Skeletal muscle satellite cell (primary cell): ENCODE measurements at regions not wholly inside any gene's neighbourhood (a gene's known extent, or its start where the extent isn't known, plus 50 kb on each side); places are given as distances from the start of the nearest gene placed in this dataset.

Experiments used
- H3K27me3 ChIP-seq: 2 replicates; pipeline ENCODE4 v1.7.0; 2013; ENCODE audit warnings: low read length; ENCODE audit not compliant: control insufficient read depth, insufficient read depth
- H3K36me3 ChIP-seq: 2 replicates; pipeline ENCODE4 v1.7.0; 2013; ENCODE audit warnings: mild to moderate bottlenecking, control low read depth, low read length; ENCODE audit not compliant: insufficient read depth
- H3K4me1 ChIP-seq: 2 replicates; pipeline ENCODE4 v1.7.0; 2013; ENCODE audit warnings: low read length; ENCODE audit not compliant: control insufficient read depth, insufficient read depth
- H3K4me2 ChIP-seq: 2 replicates; pipeline ENCODE4 v1.7.0; 2013; ENCODE audit warnings: mild to moderate bottlenecking, low read length
- H3K4me3 ChIP-seq: 2 replicates; pipeline ENCODE4 v1.7.0; 2013; ENCODE audit warnings: low read length
- H3K9ac ChIP-seq: 2 replicates; pipeline ENCODE4 v1.7.0; 2013; ENCODE audit warnings: mild to moderate bottlenecking, low read depth, low read length, moderate library complexity
- H3K9me3 ChIP-seq: replicated peaks from 2 replicates; pipeline ENCODE4 v1.7.0; 2013; ENCODE audit warnings: mild to moderate bottlenecking, control low read depth, low read length

DNA sequence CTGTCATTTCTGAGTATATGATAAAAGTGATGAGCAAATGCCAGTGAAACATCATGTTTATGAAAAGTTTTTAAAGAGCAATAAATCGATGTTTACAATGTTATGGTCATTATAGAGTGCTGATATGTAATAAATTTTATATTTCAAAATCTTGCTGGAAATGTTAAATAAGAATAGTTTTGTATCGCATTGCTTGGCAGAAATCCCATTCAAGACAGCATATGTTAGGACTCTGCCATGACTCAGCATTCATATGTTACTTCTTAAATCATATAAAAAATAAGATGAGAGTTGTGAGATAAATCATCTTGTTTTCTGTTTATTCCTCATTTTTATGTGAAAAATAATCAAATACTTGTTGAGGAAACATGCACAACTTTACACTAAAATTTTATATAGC is 949.9 kb upstream of the NRXN1 start:
- Histone ChIP-seq H3K9ac (no peak overlapping the region), H3K27me3 (no peaks in the 10 kb centered on the region), H3K36me3 (no peaks in the 10 kb centered on the region), H3K9me3 (no peaks in the 10 kb centered on the region), H3K4me2 (no peak overlapping the region), H3K4me1 (no peaks in the 10 kb centered on the region), H3K4me3 (no peak overlapping the region)

- no peaks in the 10 kb centered on the region for H3K36me3 ChIP-seq
- no peaks in the 10 kb centered on the region for H3K4me1 ChIP-seq
- H3K9ac ChIP-seq: no peak overlapping the region
- no peaks in the 10 kb centered on the region for H3K27me3 ChIP-seq
- H3K4me2 ChIP-seq: no peak overlapping the region
- no peak overlapping the region for H3K4me3 ChIP-seq
- peaks cover 3% of the 10 kb centered on the region for H3K9me3 ChIP-seq
Measured at GRCh38 chr2:51976623-51977022, 944.7 kb upstream of the NRXN1 start.

- H3K9me3 ChIP-seq: peaks cover 3% of the 10 kb centered on the region
- no peak overlapping the region for H3K4me2 ChIP-seq
- no peak overlapping the region for H3K4me3 ChIP-seq
- no peak overlapping the region for H3K9ac ChIP-seq
- no peaks in the 10 kb centered on the region for H3K4me1 ChIP-seq
- no peaks in the 10 kb centered on the region for H3K27me3 ChIP-seq
- no peaks in the 10 kb centered on the region for H3K36me3 ChIP-seq
Measured at GRCh38 chr2:51971136-51971535, 939.2 kb upstream of the NRXN1 start.

DNA sequence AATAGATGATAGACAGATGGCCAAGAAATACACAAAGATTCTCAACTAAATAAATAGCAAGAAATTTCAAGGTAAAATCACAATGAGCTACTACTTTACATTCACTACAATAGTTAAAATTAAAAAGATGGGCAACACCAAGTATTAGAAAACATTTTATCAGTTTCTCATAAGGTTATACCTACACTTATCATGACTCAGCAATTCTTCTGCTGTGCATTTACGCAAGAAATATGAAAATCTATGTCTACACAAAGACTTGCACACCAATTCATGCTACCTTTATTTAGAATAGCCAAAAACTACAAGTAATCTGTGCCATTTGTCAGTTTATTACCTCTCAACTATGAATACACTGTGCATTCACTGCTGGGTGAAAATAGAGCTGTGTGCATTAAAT is 937.4 kb upstream of the NRXN1 start:
- Histone ChIP-seq H3K9me3 (peaks cover 3% of the 10 kb centered on the region), H3K4me2 (no peak overlapping the region), H3K4me1 (no peaks in the 10 kb centered on the region), H3K27me3 (no peaks in the 10 kb centered on the region), H3K4me3 (no peak overlapping the region), H3K9ac (no peak overlapping the region), H3K36me3 (no peaks in the 10 kb centered on the region)

- no peak overlapping the region for H3K9ac ChIP-seq
- H3K9me3 ChIP-seq: no peaks in the 10 kb centered on the region
- no peak overlapping the region for H3K4me2 ChIP-seq
- H3K27me3 ChIP-seq: no peaks in the 10 kb centered on the region
- no peaks in the 10 kb centered on the region for H3K36me3 ChIP-seq
- H3K4me1 ChIP-seq: peaks cover 11% of the 10 kb centered on the region
- H3K4me3 ChIP-seq: no peak overlapping the region
Measured at GRCh38 chr2:51960841-51961335, 929.0 kb upstream of the NRXN1 start.

GRCh38 chr2:51960281-51960680 is 928.3 kb upstream of the NRXN1 start:
- no peak overlapping the region for H3K4me2 ChIP-seq
- no peaks in the 10 kb centered on the region for H3K27me3 ChIP-seq
- H3K9me3 ChIP-seq: no peaks in the 10 kb centered on the region
- no peak overlapping the region for H3K4me3 ChIP-seq
- no peaks in the 10 kb centered on the region for H3K36me3 ChIP-seq
- peaks cover 11% of the 10 kb centered on the region for H3K4me1 ChIP-seq
- H3K9ac ChIP-seq: no peak overlapping the region

DNA sequence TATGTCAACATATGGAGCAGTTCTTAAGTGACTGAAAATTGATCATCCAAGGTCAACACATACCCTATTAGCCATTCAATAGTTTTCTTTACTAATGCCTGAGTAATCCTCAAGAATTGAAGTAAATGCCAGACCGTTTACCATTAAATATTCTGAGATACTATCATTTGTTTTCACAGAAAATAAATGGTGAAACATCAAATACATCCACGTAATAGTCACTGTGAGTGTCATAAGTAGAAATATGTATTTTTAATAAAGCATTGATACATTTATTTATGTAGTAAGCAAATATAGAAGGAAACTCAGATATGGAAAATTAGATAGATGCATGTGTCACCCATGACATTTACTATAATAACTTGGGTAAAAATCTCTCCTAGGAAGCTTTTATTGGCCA is 927.8 kb upstream of the NRXN1 start:
- no peak overlapping the region for H3K4me3 ChIP-seq
- H3K4me2 ChIP-seq: no peak overlapping the region
- H3K9ac ChIP-seq: no peak overlapping the region
- H3K27me3 ChIP-seq: no peaks in the 10 kb centered on the region
- no peaks in the 10 kb centered on the region for H3K9me3 ChIP-seq
- no peaks in the 10 kb centered on the region for H3K36me3 ChIP-seq
- H3K4me1 ChIP-seq: peaks cover 11% of the 10 kb centered on the region

- Histone ChIP-seq H3K9me3 (peaks cover 4% of the 10 kb centered on the region), H3K9ac (no peak overlapping the region), H3K4me3 (no peak overlapping the region)
Measured at GRCh38 chr2:51953931-51954330, 922.0 kb upstream of the NRXN1 start.

DNA sequence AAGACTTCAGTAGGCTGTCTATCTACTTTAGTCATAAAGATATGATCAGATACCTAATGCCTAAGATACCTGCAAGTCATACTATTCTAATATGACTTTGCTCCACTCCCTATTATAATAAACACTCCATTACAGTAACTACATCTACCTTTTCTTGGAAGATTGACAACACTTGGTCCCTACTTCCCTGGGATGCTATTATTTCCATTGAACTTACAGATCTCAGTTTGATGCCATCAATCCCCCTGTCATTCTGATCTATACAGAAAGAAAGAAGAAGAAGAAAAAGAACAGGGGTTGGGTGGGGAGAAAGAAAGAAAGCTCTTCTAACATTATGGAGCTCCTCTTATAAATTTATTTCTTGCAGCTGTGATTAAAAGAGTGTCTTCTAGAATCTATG is 889.1 kb upstream of the NRXN1 start:
- Histone ChIP-seq H3K4me3 (no peak overlapping the region), H3K4me2 (no peak overlapping the region), H3K4me1 (peaks cover 15% of the 10 kb centered on the region), H3K9me3 (no peaks in the 10 kb centered on the region), H3K27me3 (no peaks in the 10 kb centered on the region), H3K36me3 (no peaks in the 10 kb centered on the region), H3K9ac (no peak overlapping the region)

More at GRCh38 chr2:51953931-51954330, 922.0 kb upstream of the NRXN1 start:
- Histone ChIP-seq H3K4me1 (no peaks in the 10 kb centered on the region), H3K4me2 (no peak overlapping the region), H3K36me3 (no peaks in the 10 kb centered on the region), H3K27me3 (no peaks in the 10 kb centered on the region)

GRCh38 chr2:51920509-51920908 is 888.6 kb upstream of the NRXN1 start:
- Histone ChIP-seq H3K9ac (no peak overlapping the region), H3K9me3 (no peaks in the 10 kb centered on the region)

GRCh38 chr2:51919395-51919794 is 887.5 kb upstream of the NRXN1 start:
- H3K27me3 ChIP-seq: no peaks in the 10 kb centered on the region
- no peaks in the 10 kb centered on the region for H3K9me3 ChIP-seq
- H3K36me3 ChIP-seq: no peaks in the 10 kb centered on the region
- H3K9ac ChIP-seq: no peak overlapping the region
- no peak overlapping the region for H3K4me3 ChIP-seq
- H3K4me1 ChIP-seq: peaks cover 15% of the 10 kb centered on the region
- no peak overlapping the region for H3K4me2 ChIP-seq

More at GRCh38 chr2:51920509-51920908, 888.6 kb upstream of the NRXN1 start:
- H3K4me1 ChIP-seq: peaks cover 15% of the 10 kb centered on the region
- no peaks in the 10 kb centered on the region for H3K36me3 ChIP-seq
- no peak overlapping the region for H3K4me2 ChIP-seq
- H3K4me3 ChIP-seq: no peak overlapping the region
- no peaks in the 10 kb centered on the region for H3K27me3 ChIP-seq

DNA sequence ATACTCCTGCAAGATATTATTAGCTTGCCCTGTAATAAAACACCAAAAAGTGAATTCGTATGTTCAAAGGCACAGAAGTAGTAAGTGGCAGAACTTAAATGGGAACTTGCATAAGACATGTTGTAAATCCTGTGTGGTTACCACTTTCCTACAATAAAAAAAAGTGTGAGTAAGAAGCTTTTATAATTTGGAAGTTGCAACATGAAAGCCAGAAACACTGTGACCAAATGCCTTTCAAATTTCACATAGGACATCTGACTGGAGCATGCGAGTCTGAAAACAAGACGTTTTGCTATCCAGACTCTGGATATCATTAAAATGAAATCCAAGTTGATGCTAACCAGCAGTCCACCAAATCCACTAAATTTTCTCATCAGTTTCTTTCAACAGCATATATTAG is 886.2 kb upstream of the NRXN1 start:
- Histone ChIP-seq H3K27me3 (no peaks in the 10 kb centered on the region), H3K4me2 (no peak overlapping the region), H3K4me1 (peaks cover 15% of the 10 kb centered on the region), H3K36me3 (no peaks in the 10 kb centered on the region), H3K9ac (no peak overlapping the region), H3K4me3 (no peak overlapping the region), H3K9me3 (no peaks in the 10 kb centered on the region)
